ENCODE measurements at regions not wholly inside any gene's neighbourhood (a gene's known extent, or its start where the extent isn't known, plus 50 kb on each side); places are given as distances from the start of the nearest gene placed in this dataset.

- no peak for TF ChIP-seq CTCF (IDR thresholded peaks at IDR 0.05; ENCODE audit: low read depth, low read length, missing control alignments)
- no peak overlapping the region for H3K4me3 ChIP-seq (ENCODE audit: low read depth, low read length)
- no peak for DNase-seq (ENCODE audit: low read depth)
These were observed 1120.5 kb downstream of the BRD1 start for GRCh38 chr22:48706934-48707762.

DNA sequence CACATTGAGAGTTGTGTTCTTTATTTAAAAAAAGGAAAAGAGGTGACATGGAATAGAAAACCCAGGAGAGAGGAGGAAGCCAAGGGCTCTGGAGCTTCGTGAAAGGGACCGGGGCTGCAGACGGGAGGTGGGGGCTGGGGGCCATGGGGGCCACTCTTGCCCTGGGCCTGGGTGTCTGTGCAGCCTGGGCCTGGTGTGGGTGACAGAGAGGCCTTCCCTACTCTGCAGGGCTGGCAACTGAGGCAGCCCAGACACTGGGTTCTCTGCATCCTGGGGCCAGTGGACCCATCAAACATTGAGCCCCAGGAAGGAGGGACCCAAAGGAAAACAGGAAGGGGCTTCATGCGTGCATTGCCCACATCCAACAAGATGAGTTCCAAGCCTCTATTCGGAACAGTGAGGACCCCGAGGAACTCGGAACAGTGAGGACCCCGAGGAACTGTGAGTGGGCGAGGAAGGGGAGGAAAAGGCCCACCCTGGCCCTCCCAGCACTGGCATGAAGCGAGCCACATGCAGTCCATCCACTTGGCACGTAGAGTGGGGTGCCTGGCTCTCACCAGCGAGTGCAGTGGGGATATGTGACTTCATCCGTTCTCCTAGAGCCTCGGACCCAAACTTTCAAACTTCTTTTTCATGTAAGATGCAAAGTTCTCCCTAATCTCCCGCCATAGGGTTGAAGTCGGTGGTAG, 1121.6 kb downstream of the BRD1 start:
- H3K4me3 ChIP-seq (ENCODE audit: low read depth, low read length): no peak overlapping the region
- TF ChIP-seq CTCF (IDR thresholded peaks at IDR 0.05; ENCODE audit: low read depth, low read length, missing control alignments): no peak
- no peak for DNase-seq (ENCODE audit: low read depth)

DNA sequence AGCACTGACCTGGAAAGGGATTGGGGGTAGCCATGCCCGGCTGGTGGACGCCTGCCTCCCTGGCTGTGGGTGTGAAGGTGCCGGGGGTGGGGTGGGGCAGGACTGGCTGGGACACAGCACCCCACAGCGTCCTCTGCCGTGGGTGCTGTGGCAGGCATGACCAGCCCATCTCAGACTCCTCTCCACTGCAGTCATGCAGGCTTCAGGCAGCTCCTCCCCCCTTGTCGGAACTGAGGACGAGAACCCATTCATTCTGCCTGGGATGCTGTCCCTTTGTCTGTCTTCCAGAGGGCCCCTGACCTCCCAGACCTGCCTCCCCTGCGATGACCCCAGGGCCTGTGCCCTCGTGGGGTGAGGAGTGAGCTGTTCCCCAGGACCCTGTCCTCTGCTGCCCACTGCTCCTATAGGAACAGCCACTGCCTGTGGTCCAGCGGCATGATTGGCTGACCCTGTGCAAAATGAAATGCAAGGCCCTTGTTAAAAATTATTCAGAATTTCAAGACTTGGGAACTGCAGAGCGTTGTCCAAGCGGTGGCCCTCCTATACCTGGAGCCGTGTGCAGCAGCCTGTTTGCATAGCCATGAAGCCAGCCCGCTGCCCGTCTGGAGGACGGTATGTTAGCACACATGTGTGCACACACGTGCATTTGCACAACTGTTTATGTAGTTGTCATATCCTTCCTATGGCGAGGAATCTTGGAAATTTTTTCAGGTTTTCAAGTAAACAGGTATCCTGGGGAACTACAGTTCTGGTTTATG, 1122.3 kb downstream of the BRD1 start:
- no peak overlapping the region for H3K4me3 ChIP-seq (ENCODE audit: low read depth, low read length)
- TF ChIP-seq CTCF (IDR thresholded peaks at IDR 0.05; ENCODE audit: low read depth, low read length, missing control alignments): no peak

DNA sequence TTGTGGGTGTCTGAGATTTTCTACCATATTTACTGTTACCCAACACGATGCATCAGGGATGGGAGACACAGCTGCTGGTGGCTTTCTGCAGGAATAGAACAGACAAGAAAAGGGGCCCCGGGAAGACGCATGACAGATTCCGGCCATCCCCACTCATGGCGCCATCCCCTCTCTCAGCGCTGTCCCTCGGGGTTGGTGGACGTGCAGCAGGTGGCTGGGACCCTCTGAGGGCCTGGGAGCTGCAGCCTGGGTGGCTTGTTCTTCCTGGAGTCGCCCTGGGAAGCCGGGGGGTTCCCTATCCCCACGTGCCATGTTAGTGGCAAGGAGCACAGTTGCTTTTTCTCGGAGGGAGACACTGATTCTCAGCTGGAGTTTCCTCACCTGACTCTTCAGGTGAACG, 1123.3 kb downstream of the BRD1 start:
- TF ChIP-seq CTCF (IDR thresholded peaks at IDR 0.05; ENCODE audit: low read depth, low read length, missing control alignments): no peak
- DNase-seq (ENCODE audit: low read depth): no peak
- H3K4me3 ChIP-seq (ENCODE audit: low read depth, low read length): no peak overlapping the region

More for the DNA sequence above, 1122.3 kb downstream of the BRD1 start:
- DNase-seq (ENCODE audit: low read depth): no peak

DNA sequence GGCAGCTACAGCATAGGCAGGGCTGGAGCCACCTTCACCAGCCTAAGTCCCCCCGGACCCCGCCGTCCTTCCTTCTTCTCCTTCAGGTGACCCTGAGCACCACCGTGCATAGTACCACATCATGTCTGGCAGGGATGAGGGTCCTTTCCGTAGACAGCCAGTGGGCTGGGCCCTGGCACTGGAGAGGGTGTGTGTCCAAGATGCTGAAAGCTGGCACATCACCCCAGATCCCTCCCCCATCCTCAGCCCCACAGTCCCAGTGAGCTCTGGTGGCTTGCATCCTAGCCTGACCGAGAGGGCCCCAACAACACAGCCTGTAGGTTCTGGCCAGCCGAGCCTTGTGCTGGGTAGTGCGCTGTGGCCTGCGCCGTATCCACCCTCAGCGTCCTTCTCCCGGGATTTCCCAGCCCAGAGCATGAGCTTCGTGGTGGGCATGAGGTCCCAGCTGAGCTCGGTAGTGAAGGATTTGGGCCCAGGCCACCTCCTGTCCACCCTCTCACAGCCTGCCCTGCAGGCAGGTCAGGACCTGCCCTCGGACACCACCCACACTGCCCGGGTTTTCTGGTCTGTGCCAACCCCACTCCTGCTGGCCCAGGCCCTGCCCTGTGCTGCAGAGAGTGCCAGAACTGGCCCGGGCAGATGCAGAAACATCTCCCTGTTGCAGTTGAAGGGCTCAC, 1124.3 kb downstream of the BRD1 start:
- no peak for DNase-seq (ENCODE audit: low read depth)
- no peak overlapping the region for H3K4me3 ChIP-seq (ENCODE audit: low read depth, low read length)
- TF ChIP-seq CTCF (IDR thresholded peaks at IDR 0.05; ENCODE audit: low read depth, low read length, missing control alignments): no peak

DNA sequence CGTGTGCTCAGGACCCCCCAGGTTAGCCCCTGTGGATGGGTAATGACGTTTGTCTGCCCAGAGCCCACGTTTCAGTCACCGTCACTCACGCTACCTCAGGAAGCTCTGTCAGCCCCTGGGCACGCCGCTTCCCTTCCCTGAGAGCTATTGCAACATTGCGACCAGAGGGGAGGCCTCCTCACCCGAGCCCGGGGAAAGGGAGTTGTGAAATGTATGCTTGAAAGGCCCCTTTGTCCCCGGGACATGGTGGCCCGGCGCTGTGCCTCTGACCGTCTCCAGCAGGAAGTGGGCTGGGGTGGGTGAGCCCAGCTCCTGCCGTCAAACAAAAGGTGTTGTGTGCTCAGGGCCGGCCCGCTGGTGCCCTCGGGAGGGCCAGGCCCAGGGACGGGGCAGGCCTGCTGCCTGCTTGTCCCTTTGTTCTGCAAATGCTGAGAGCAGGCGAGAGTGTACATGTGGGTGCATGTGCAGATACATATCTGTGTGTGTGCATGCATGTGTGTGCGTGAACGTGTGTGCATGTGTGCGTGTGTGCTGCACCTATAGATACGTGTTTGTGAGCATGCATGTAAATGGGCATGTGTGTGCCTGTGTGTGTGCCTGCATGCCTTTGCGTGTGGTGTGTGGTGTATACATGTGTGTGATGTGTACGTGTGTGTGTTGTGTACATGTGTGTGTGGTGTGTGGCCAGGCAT, 1125.0 kb downstream of the BRD1 start:
- DNase-seq (ENCODE audit: low read depth): no peak
- TF ChIP-seq CTCF (IDR thresholded peaks at IDR 0.05; ENCODE audit: low read depth, low read length, missing control alignments): no peak
- no peak overlapping the region for H3K4me3 ChIP-seq (ENCODE audit: low read depth, low read length)
